SK-N-SH treated with all-trans-retinoic acid at 6 μM for 48 hours (cell line): ENCODE measurements at regions not wholly inside any gene's neighbourhood (a gene's known extent, or its start where the extent isn't known, plus 50 kb on each side); places are given as distances from the start of the nearest gene placed in this dataset.

ENCODE experiments used
- ATAC-seq: fragments of 200-7000 bp; cut with Tn5 transposase; 3 replicates; pipeline ENCODE4 v1.9.1; 2020; ENCODE audit warnings: mild to moderate bottlenecking, moderate library complexity
- BACH2 ChIP-seq: fragments of 250-450 bp; sonication (Bioruptor Pico); IDR thresholded peaks from 2 replicates; pipeline ENCODE4 v1.9.0; 2021; ENCODE audit warnings: mild to moderate bottlenecking, borderline replicate concordance
- CSDC2 ChIP-seq: fragments of 250-450 bp; sonication (Bioruptor Pico); IDR thresholded peaks from 2 replicates; pipeline ENCODE4 v1.5.0; 2020; ENCODE audit warnings: mild to moderate bottlenecking, moderate library complexity
- ESRRG ChIP-seq: fragments of 250-450 bp; sonication (Bioruptor Pico); IDR thresholded peaks from 2 replicates; pipeline ENCODE4 v1.6.1; 2021; ENCODE audit warnings: mild to moderate bottlenecking
- GLIS3 ChIP-seq: fragments of 250-450 bp; sonication (Bioruptor Pico); IDR thresholded peaks from 2 replicates; pipeline ENCODE4 v1.5.0; 2020; ENCODE audit warnings: mild to moderate bottlenecking, moderate library complexity
- ISL1 ChIP-seq: fragments of 250-450 bp; sonication (Bioruptor Pico); IDR thresholded peaks from 2 replicates; pipeline ENCODE4 v2.1.2; 2022; ENCODE audit warnings: mild to moderate bottlenecking, moderate library complexity
- OSR1 ChIP-seq: fragments of 250-450 bp; sonication (Bioruptor Pico); IDR thresholded peaks from 2 replicates; pipeline ENCODE4 v1.8.0; 2022; ENCODE audit warnings: moderate library complexity, mild to moderate bottlenecking, inconsistent platforms
- PATZ1 ChIP-seq: fragments of 250-450 bp; sonication (Bioruptor Pico); IDR thresholded peaks from 2 replicates; pipeline ENCODE4 v1.8.0; 2020; ENCODE audit warnings: mild to moderate bottlenecking, moderate library complexity, borderline replicate concordance
- PPARA ChIP-seq: fragments of 250-450 bp; sonication (Bioruptor Pico); IDR thresholded peaks from 2 replicates; pipeline ENCODE4 v1.5.0; 2020; ENCODE audit warnings: mild to moderate bottlenecking, borderline replicate concordance
- RARB ChIP-seq: fragments of 250-450 bp; sonication (Bioruptor Pico); IDR thresholded peaks from 2 replicates; pipeline ENCODE4 v1.8.0; 2021; ENCODE audit warnings: mild to moderate bottlenecking, moderate library complexity
- SNAI2 ChIP-seq: fragments of 250-450 bp; sonication (Bioruptor Pico); IDR thresholded peaks from 2 replicates; pipeline ENCODE4 v1.5.0; 2020; ENCODE audit warnings: mild to moderate bottlenecking, moderate library complexity
- TCF4 ChIP-seq: fragments of 250-450 bp; sonication (Bioruptor Pico); IDR thresholded peaks from 2 replicates; pipeline ENCODE4 v1.8.0; 2021; ENCODE audit warnings: mild to moderate bottlenecking, moderate library complexity, borderline replicate concordance
- ZC3H10 ChIP-seq: fragments of 250-450 bp; sonication (Bioruptor Pico); IDR thresholded peaks from 2 replicates; pipeline ENCODE4 v1.5.1; 2021; ENCODE audit warnings: mild to moderate bottlenecking, moderate library complexity
- ZFP3 ChIP-seq: fragments of 250-450 bp; sonication (Bioruptor Pico); IDR thresholded peaks from 2 replicates; pipeline ENCODE4 v1.5.0; 2020; ENCODE audit warnings: mild to moderate bottlenecking, moderate library complexity
- ZFP30 ChIP-seq: fragments of 450-650 bp; formaldehyde crosslinking; IDR thresholded peaks from 2 replicates; pipeline ENCODE4 v1.5.0; 2022; ENCODE audit warnings: mild to moderate bottlenecking, moderate library complexity
- ZNF565 ChIP-seq: fragments of 450-650 bp; formaldehyde crosslinking; conservative IDR thresholded peaks from 2 replicates; pipeline ENCODE4 v1.5.0; 2020; ENCODE audit warnings: low read depth, mild to moderate bottlenecking, moderate library complexity
- ZNF70 ChIP-seq: fragments of 450-650 bp; formaldehyde crosslinking; IDR thresholded peaks from 2 replicates; pipeline ENCODE4 v1.5.0; 2020; ENCODE audit warnings: mild to moderate bottlenecking, moderate library complexity
- ZNF8 ChIP-seq: fragments of 450-650 bp; formaldehyde crosslinking; IDR thresholded peaks from 2 replicates; pipeline ENCODE4 v1.5.0; 2020; ENCODE audit warnings: mild to moderate bottlenecking, moderate library complexity
- TF ChIP-seq, protein P1 (sequence below): fragments of 250-450 bp; sonication (Bioruptor Pico); IDR thresholded peaks from 2 replicates; pipeline ENCODE4 v1.8.0; 2021; ENCODE audit warnings: low read depth, mild to moderate bottlenecking, moderate library complexity, borderline replicate concordance
- TF ChIP-seq, protein P2 (sequence below): fragments of 250-450 bp; sonication (Bioruptor Pico); IDR thresholded peaks from 2 replicates; pipeline ENCODE4 v1.5.1; 2020; ENCODE audit warnings: low read depth, mild to moderate bottlenecking, moderate library complexity
- TF ChIP-seq, protein P3 (sequence below): fragments of 250-450 bp; sonication (Bioruptor Pico); IDR thresholded peaks from 2 replicates; pipeline ENCODE4 v1.5.1; 2021; ENCODE audit warnings: mild to moderate bottlenecking, moderate library complexity
- TF ChIP-seq, protein P4 (sequence below): fragments of 250-450 bp; sonication (Bioruptor Pico); IDR thresholded peaks from 2 replicates; pipeline ENCODE4 v1.5.0; 2020; ENCODE audit warnings: mild to moderate bottlenecking, moderate library complexity

GRCh38 chr6:139977887-139978332, 603.5 kb upstream of the CITED2 start:
- ATAC-seq, result no peak
- TF ChIP-seq ZNF565 (CRISPR knock-in tag), result no peak
- TF ChIP-seq, protein P1, sequence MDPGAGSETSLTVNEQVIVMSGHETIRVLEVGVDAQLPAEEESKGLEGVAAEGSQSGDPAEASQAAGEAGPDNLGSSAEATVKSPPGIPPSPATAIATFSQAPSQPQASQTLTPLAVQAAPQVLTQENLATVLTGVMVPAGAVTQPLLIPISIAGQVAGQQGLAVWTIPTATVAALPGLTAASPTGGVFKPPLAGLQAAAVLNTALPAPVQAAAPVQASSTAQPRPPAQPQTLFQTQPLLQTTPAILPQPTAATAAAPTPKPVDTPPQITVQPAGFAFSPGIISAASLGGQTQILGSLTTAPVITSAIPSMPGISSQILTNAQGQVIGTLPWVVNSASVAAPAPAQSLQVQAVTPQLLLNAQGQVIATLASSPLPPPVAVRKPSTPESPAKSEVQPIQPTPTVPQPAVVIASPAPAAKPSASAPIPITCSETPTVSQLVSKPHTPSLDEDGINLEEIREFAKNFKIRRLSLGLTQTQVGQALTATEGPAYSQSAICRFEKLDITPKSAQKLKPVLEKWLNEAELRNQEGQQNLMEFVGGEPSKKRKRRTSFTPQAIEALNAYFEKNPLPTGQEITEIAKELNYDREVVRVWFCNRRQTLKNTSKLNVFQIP, result no peak
- TF ChIP-seq CSDC2, result no peak
- TF ChIP-seq, protein P2, sequence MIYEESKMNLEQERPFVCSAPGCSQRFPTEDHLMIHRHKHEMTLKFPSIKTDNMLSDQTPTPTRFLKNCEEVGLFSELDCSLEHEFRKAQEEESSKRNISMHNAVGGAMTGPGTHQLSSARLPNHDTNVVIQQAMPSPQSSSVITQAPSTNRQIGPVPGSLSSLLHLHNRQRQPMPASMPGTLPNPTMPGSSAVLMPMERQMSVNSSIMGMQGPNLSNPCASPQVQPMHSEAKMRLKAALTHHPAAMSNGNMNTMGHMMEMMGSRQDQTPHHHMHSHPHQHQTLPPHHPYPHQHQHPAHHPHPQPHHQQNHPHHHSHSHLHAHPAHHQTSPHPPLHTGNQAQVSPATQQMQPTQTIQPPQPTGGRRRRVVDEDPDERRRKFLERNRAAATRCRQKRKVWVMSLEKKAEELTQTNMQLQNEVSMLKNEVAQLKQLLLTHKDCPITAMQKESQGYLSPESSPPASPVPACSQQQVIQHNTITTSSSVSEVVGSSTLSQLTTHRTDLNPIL (CRISPR knock-in tag), result no peak
- TF ChIP-seq ZFP3 (CRISPR knock-in tag), result no peak
- TF ChIP-seq ESRRG (CRISPR knock-in tag), result no peak
- TF ChIP-seq BACH2, result no peak
- no peak for TF ChIP-seq OSR1 (CRISPR knock-in tag)
- TF ChIP-seq ZC3H10 (CRISPR knock-in tag), result no peak
- TF ChIP-seq RARB (CRISPR knock-in tag), result no peak
- no peak for TF ChIP-seq PPARA (CRISPR knock-in tag)
- TF ChIP-seq TCF4 (CRISPR knock-in tag), result no peak
- no peak for TF ChIP-seq ZNF8 (CRISPR knock-in tag)
- TF ChIP-seq, protein P3, sequence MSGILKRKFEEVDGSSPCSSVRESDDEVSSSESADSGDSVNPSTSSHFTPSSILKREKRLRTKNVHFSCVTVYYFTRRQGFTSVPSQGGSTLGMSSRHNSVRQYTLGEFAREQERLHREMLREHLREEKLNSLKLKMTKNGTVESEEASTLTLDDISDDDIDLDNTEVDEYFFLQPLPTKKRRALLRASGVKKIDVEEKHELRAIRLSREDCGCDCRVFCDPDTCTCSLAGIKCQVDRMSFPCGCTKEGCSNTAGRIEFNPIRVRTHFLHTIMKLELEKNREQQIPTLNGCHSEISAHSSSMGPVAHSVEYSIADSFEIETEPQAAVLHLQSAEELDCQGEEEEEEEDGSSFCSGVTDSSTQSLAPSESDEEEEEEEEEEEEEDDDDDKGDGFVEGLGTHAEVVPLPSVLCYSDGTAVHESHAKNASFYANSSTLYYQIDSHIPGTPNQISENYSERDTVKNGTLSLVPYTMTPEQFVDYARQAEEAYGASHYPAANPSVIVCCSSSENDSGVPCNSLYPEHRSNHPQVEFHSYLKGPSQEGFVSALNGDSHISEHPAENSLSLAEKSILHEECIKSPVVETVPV (CRISPR knock-in tag), result no peak
- TF ChIP-seq ISL1 (CRISPR knock-in tag), result no peak
- no peak for TF ChIP-seq SNAI2 (CRISPR knock-in tag)
- TF ChIP-seq, protein P4, sequence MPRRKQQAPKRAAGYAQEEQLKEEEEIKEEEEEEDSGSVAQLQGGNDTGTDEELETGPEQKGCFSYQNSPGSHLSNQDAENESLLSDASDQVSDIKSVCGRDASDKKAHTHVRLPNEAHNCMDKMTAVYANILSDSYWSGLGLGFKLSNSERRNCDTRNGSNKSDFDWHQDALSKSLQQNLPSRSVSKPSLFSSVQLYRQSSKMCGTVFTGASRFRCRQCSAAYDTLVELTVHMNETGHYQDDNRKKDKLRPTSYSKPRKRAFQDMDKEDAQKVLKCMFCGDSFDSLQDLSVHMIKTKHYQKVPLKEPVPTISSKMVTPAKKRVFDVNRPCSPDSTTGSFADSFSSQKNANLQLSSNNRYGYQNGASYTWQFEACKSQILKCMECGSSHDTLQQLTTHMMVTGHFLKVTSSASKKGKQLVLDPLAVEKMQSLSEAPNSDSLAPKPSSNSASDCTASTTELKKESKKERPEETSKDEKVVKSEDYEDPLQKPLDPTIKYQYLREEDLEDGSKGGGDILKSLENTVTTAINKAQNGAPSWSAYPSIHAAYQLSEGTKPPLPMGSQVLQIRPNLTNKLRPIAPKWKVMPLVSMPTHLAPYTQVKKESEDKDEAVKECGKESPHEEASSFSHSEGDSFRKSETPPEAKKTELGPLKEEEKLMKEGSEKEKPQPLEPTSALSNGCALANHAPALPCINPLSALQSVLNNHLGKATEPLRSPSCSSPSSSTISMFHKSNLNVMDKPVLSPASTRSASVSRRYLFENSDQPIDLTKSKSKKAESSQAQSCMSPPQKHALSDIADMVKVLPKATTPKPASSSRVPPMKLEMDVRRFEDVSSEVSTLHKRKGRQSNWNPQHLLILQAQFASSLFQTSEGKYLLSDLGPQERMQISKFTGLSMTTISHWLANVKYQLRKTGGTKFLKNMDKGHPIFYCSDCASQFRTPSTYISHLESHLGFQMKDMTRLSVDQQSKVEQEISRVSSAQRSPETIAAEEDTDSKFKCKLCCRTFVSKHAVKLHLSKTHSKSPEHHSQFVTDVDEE (CRISPR knock-in tag), result no peak

GRCh38 chr6:139973669-139974344, 599.4 kb upstream of the CITED2 start:
- peak; percentile 44 for ATAC-seq
- TF ChIP-seq GLIS3 (CRISPR knock-in tag), result no peak
- TF ChIP-seq ZFP3 (CRISPR knock-in tag), result no peak
- TF ChIP-seq ZNF70 (CRISPR knock-in tag), result no peak
- TF ChIP-seq, protein P3 (CRISPR knock-in tag), result no peak
- TF ChIP-seq, protein P2 (CRISPR knock-in tag), result no peak
- TF ChIP-seq TCF4 (CRISPR knock-in tag), result no peak
- no peak for TF ChIP-seq PPARA (CRISPR knock-in tag)
- TF ChIP-seq, protein P1, result no peak
- TF ChIP-seq ISL1 (CRISPR knock-in tag), result no peak; the same call in 1 of the 2 replicates
- no peak for TF ChIP-seq ZFP30 (CRISPR knock-in tag)
- TF ChIP-seq ZNF8 (CRISPR knock-in tag), result no peak
- TF ChIP-seq, protein P4 (CRISPR knock-in tag), result no peak
- no peak for TF ChIP-seq ZNF565 (CRISPR knock-in tag)
- TF ChIP-seq OSR1 (CRISPR knock-in tag), result no peak
- TF ChIP-seq ZC3H10 (CRISPR knock-in tag), result no peak
- TF ChIP-seq ESRRG (CRISPR knock-in tag), result no peak
- no peak for TF ChIP-seq PATZ1
